Body of pancreas (tissue), 4 donors: ENCODE measurements at regions not wholly inside any gene's neighbourhood (a gene's known extent, or its start where the extent isn't known, plus 50 kb on each side); places are given as distances from the start of the nearest gene placed in this dataset.

ENCODE experiments used
- POLR2A ChIP-seq, 3 donors: fragments of 450-650 bp; IDR thresholded peaks; one replicate each; pipeline ENCODE4 v1.6.1; 2016; ENCODE audit warnings: antibody characterized with exemption in 3 of 3, mild to moderate bottlenecking in 2 of 3
- TF ChIP-seq, protein P1 (sequence below), 7 experiments: fragments of 450-650 bp in 4 of 7; fragments of 200-600 bp in 3 of 7; sonication (generic) in 3 of 7; IDR thresholded peaks; one replicate each; pipeline ENCODE4 v1.5.1; 2016 to 2019; ENCODE audit warnings: antibody characterized with exemption in 7 of 7

DNA sequence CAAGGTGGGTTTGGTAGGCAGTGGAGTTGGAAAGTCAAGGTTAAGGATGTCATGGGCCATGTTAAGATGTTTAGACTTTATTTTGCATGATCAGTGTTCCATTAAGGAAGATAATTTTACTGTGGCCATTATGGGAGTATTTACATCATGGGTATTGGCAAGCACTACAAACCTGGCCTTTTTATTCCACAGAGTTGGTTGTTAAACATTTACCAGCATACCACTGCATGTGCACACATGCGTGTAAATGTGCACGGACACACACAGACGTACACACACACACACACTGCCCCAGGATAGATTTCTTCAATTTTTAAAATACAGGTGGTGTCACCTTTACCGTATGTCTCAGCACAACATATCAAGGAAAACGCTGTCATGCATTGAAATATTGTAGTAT lies 51.4 kb upstream of the ITGA6 start:
- TF ChIP-seq, protein P1, sequence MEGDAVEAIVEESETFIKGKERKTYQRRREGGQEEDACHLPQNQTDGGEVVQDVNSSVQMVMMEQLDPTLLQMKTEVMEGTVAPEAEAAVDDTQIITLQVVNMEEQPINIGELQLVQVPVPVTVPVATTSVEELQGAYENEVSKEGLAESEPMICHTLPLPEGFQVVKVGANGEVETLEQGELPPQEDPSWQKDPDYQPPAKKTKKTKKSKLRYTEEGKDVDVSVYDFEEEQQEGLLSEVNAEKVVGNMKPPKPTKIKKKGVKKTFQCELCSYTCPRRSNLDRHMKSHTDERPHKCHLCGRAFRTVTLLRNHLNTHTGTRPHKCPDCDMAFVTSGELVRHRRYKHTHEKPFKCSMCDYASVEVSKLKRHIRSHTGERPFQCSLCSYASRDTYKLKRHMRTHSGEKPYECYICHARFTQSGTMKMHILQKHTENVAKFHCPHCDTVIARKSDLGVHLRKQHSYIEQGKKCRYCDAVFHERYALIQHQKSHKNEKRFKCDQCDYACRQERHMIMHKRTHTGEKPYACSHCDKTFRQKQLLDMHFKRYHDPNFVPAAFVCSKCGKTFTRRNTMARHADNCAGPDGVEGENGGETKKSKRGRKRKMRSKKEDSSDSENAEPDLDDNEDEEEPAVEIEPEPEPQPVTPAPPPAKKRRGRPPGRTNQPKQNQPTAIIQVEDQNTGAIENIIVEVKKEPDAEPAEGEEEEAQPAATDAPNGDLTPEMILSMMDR (IDR thresholded peaks at IDR 0.05) = no peak
- no peak for TF ChIP-seq POLR2A (IDR thresholded peaks at IDR 0.05)
